GM18505 (cell line): ENCODE measurements at regions not wholly inside any gene's neighbourhood (a gene's known extent, or its start where the extent isn't known, plus 50 kb on each side); places are given as distances from the start of the nearest gene placed in this dataset.

ENCODE experiments used
- ATAC-seq: cut with Tn5 transposase; IDR thresholded peaks from one replicate; pipeline ENCODE4 v1.9.1; 2021; ENCODE audit not compliant: unreplicated experiment
- POLR2A ChIP-seq: IDR thresholded peaks from 4 replicates; pipeline ENCODE4 v1.6.1; 2011; ENCODE audit warnings: borderline replicate concordance; ENCODE audit not compliant: insufficient read depth, insufficient read length; ENCODE audit errors: extremely low read depth

GRCh38 chr12:29073631-29074239, 75.3 kb upstream of the FAR2 start:
- ATAC-seq, result no peak
- TF ChIP-seq POLR2A, result no peak

- no peak for ATAC-seq
- no peak for TF ChIP-seq POLR2A
Measured at GRCh38 chr12:29081101-29081500, 68.0 kb upstream of the FAR2 start.

GRCh38 chr12:29082522-29082921, 66.6 kb upstream of the FAR2 start:
- ATAC-seq, result no peak
- no peak for TF ChIP-seq POLR2A

GRCh38 chr12:29086325-29087271, 62.5 kb upstream of the FAR2 start:
- ATAC-seq, result no peak
- TF ChIP-seq POLR2A, result no peak

GRCh38 chr12:29088611-29089219, 60.4 kb upstream of the FAR2 start:
- TF ChIP-seq POLR2A, result no peak
- ATAC-seq, result no peak
